Stimulated activated CD8-positive, alpha-beta memory T cell treated with anti-CD3 and anti-CD28 coated beads, Interleukin-4, amount 100 ng/mL, for 24 hours (primary cell): ENCODE measurements at regions not wholly inside any gene's neighbourhood (a gene's known extent, or its start where the extent isn't known, plus 50 kb on each side); places are given as distances from the start of the nearest gene placed in this dataset.
"Not testable (repeated sequence)": the region's sequence is repeated elsewhere in the genome, so short reads cannot be mapped to it uniquely, and the experiment has no call there.

Experiments
- DNase-seq: peaks from one replicate; pipeline ENCODE4 v3.0.0-alpha.2; 2020; ENCODE audit warnings: low read depth

GRCh38 chr12:59147791-59148190 lies 227.5 kb upstream of the LRIG3 start:
- DNase-seq: no peak

GRCh38 chr12:59142183-59142790 lies 222.0 kb upstream of the LRIG3 start:
- no peak for DNase-seq

GRCh38 chr12:59134750-59135149 lies 214.4 kb upstream of the LRIG3 start:
- no peak for DNase-seq

- DNase-seq: no peak
Observed at GRCh38 chr12:59131462-59131861, 211.2 kb upstream of the LRIG3 start.

- DNase-seq: no peak
Observed at GRCh38 chr12:59122784-59123183, 202.5 kb upstream of the LRIG3 start.

GRCh38 chr12:59121451-59121850 lies 201.1 kb upstream of the LRIG3 start:
- DNase-seq: no peak

- DNase-seq: no peak
Observed at GRCh38 chr12:59119676-59120075, 199.4 kb upstream of the LRIG3 start.

GRCh38 chr12:59118356-59118755 lies 198.1 kb upstream of the LRIG3 start:
- no peak for DNase-seq

- no peak for DNase-seq
Observed at GRCh38 chr12:59115995-59116394, 195.7 kb upstream of the LRIG3 start.

GRCh38 chr12:59115526-59115925 lies 195.2 kb upstream of the LRIG3 start:
- no peak for DNase-seq

- no peak for DNase-seq
Observed at GRCh38 chr12:59113831-59114615, 193.7 kb upstream of the LRIG3 start.

- no peak for DNase-seq
Observed at GRCh38 chr12:59111851-59112250, 191.5 kb upstream of the LRIG3 start.

GRCh38 chr12:59108516-59108915 lies 188.2 kb upstream of the LRIG3 start:
- DNase-seq: not testable (repeated sequence)

GRCh38 chr12:59100585-59100984 lies 180.3 kb upstream of the LRIG3 start:
- no peak for DNase-seq

GRCh38 chr12:59097876-59098275 lies 177.6 kb upstream of the LRIG3 start:
- DNase-seq: no peak

GRCh38 chr12:59096246-59096645 lies 175.9 kb upstream of the LRIG3 start:
- DNase-seq: no peak

GRCh38 chr12:59093073-59093772 lies 172.9 kb upstream of the LRIG3 start:
- no peak for DNase-seq

- no peak for DNase-seq
Observed at GRCh38 chr12:59088673-59089072, 168.4 kb upstream of the LRIG3 start.

- no peak for DNase-seq
Observed at GRCh38 chr12:59087691-59088090, 167.4 kb upstream of the LRIG3 start.

GRCh38 chr12:59087077-59087673 lies 166.9 kb upstream of the LRIG3 start:
- DNase-seq: no peak

- no peak for DNase-seq
Observed at GRCh38 chr12:59086126-59086525, 165.8 kb upstream of the LRIG3 start.

GRCh38 chr12:59085690-59086089 lies 165.4 kb upstream of the LRIG3 start:
- DNase-seq: no peak
